ENCODE measurements at regions not wholly inside any gene's neighbourhood (a gene's known extent, or its start where the extent isn't known, plus 50 kb on each side); places are given as distances from the start of the nearest gene placed in this dataset.
A peak's percentile ranks its signal among the peaks of the same experiment; 100 is the strongest.

- DNase-seq (ENCODE audit: low read depth): no peak
Measured at GRCh38 chr2:510839-511238, 166.4 kb downstream of the TMEM18 start.

- no peak for DNase-seq (ENCODE audit: low read depth)
Measured at GRCh38 chr2:509888-510287, 167.3 kb downstream of the TMEM18 start.

GRCh38 chr2:508121-508520 is 169.1 kb downstream of the TMEM18 start:
- DNase-seq (ENCODE audit: low read depth): no peak

GRCh38 chr2:506866-507265 is 170.3 kb downstream of the TMEM18 start:
- no peak for DNase-seq (ENCODE audit: low read depth)

GRCh38 chr2:506451-506850 is 170.8 kb downstream of the TMEM18 start:
- DNase-seq (ENCODE audit: low read depth): no peak

DNA sequence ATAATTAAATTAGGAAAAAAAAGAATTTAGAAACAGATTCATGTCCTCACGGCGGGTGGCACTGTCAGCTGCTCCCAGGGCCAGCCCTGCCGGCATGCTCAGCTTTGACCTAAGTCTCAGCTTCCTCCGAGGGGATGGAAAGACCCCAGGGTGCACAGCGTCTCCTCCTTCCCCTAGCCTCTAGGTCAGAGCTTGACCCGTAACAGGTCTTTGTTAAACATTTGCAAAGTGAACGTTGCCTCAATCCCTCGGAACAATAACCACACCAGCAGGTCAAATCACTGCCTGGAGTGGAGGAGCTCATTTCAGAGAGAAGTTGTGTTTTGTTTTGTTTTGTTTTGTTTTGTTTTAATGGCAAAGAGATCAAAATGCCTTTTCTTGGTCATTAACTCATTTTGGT is 171.3 kb downstream of the TMEM18 start:
- DNase-seq (ENCODE audit: low read depth): no peak

- DNase-seq (ENCODE audit: low read depth): no peak
Measured at GRCh38 chr2:503288-503999, 173.8 kb downstream of the TMEM18 start.

GRCh38 chr2:502831-503230 is 174.4 kb downstream of the TMEM18 start:
- DNase-seq (ENCODE audit: low read depth): no peak

- DNase-seq (ENCODE audit: low read depth): no peak
Measured at GRCh38 chr2:501667-502066, 175.5 kb downstream of the TMEM18 start.

- DNase-seq (ENCODE audit: low read depth): peak; percentile 2
Measured at GRCh38 chr2:501130-501529, 176.1 kb downstream of the TMEM18 start.

- DNase-seq (ENCODE audit: low read depth): no peak
Measured at GRCh38 chr2:499726-500125, 177.5 kb downstream of the TMEM18 start.

- no peak for DNase-seq (ENCODE audit: low read depth)
Measured at GRCh38 chr2:498493-499178, 178.6 kb downstream of the TMEM18 start.

DNA sequence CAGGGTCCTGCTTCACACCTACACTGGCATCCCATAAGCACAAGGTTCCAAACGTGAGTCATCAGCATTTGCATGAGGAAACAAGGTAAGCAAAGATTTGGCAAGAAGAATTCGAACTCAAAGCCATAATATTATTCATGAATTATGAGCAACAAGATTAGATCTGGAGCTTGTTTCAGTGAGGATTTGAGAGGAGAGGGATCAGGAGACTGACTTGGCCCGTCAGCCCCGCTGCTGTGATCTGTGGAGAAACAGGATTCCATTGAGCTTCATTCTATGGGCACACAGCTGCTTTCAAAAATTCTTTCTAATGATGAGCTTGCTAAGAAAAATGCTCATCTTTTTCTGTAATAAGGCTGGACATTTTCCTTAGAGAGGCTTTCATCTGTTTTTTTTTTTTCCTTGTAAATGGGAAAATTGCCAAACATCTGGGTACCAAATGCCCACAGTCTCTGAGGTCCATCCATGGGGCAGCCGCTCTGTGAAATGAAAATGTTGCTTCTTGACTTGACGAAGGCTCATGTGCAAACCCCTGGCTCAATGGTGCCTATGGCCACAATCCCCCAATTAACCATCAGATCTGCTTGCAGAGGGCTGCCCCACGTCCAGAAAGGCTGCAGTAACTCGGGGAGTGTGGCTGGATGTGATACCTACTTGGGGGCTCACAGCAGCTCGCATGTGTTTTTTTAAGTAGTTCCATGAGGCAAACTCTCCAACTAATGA is 179.3 kb downstream of the TMEM18 start:
- DNase-seq (ENCODE audit: low read depth): no peak

DNA sequence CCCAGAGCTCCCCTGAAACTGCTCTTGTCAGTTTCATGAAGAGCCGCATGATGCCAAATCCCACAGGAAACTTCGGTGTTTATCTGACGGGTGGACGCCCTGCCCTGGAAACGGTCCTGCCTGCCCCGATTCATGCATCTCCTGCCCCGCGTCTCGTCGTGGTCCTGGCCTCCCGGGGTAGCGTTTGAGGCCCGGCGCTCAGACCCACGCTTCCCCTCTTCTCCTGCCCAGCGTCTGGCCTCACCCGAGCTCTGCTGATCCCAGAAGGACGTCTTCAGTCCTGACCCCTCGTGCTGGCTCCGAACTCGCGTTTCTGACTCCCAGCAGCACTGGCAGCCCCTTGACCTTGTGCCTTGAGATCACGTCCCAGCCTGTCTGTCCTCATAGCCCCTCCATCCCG is 180.5 kb downstream of the TMEM18 start:
- no peak for DNase-seq (ENCODE audit: low read depth)

DNA sequence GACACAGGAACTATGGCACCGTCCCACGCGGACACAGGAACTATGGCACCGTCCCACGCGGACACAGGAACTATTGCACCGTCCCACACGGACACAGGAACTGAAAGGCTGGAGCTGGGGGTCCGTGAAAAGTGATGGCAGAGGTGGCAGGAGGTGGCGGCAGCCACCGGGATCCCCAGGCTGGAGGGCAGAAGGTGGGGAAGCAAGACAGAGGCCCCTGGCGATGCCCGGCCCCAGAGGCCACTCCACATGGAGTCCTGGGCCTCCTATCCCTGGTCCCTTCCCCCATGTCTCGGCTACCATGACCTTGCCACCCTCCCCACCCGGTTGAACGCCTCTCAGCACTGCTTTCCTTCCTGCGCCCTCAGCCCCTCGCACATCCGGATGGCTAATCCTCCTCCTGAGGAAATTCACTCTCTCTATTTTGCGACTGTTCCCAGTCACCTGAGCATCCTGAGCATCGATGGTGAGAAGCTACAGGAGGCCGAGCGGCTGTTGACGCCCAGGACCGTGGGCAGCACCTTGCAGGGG is 181.4 kb downstream of the TMEM18 start:
- DNase-seq (ENCODE audit: low read depth): no peak

DNA sequence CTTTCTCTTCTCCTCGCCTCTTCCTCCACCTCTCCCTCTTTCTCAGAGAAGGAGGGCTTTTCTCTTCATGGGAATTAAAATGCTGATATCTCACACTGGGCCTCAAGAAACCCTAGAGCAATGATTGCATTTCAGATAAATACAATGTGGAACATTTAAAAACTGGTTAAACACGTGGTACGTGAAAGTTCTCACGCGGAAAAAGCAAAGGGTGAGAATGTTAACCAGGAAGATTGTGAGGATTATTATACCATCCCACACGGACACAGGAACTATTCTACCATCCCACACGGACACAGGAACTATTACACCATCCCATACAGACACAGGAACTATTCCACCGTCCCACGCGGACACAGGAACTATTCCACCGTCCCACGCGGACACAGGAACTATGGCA is 182.4 kb downstream of the TMEM18 start:
- no peak for DNase-seq (ENCODE audit: low read depth)

- DNase-seq (ENCODE audit: low read depth): no peak
Measured at GRCh38 chr2:493228-493627, 184.0 kb downstream of the TMEM18 start.

DNA sequence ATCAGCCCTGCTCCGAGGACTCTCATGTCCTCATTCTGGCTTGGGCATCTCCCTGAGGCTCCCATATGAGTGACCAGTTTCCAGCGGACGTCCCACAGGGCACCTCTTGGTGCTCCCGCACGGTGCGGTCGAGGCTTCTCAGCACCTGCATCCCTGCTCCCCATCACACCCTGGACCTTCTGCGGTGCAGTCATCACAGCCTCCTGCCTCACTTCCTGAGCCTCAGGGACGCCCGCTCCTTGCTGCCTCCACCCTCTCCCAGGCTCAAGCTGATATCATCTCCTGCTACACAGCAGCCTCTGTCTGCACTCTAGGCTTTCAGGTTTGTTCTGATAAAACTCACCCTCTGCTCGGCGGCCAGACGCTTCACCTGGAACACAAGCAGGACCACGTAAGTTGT is 185.0 kb downstream of the TMEM18 start:
- DNase-seq (ENCODE audit: low read depth): no peak

DNA sequence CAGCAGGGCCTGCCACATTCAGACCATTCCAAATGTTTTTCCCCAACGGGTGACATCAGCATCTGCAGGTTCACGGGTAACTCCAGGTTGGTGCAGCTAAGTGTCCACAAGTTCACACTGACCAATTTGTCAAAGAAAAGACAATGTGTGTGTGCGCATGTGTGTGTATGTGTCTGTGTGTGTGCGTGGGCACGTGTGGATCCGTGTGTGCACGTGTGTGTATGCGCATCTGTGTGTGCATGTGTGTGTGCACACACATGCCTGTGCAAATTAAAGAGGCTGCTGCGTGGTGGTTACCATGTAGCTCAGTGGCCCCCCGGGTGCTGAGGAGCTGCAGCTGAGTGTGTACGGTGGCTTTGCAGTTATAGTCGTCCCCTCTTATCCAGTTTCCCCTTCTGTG is 187.4 kb downstream of the TMEM18 start:
- DNase-seq (ENCODE audit: low read depth): no peak

- no peak for DNase-seq (ENCODE audit: low read depth)
Measured at GRCh38 chr2:489084-489483, 188.1 kb downstream of the TMEM18 start.

- DNase-seq (ENCODE audit: low read depth): no peak
Measured at GRCh38 chr2:487186-488079, 189.8 kb downstream of the TMEM18 start.

- DNase-seq (ENCODE audit: low read depth): no peak
Measured at GRCh38 chr2:486371-486770, 190.8 kb downstream of the TMEM18 start.

Data from M059J (cell line).